HEK293T (cell line): ENCODE measurements at regions not wholly inside any gene's neighbourhood (a gene's known extent, or its start where the extent isn't known, plus 50 kb on each side); places are given as distances from the start of the nearest gene placed in this dataset.

Experiments
- FOXM1 ChIP-seq: fragments of 450-650 bp; IDR thresholded peaks from 2 replicates; pipeline ENCODE4 v1.6.1; 2017; ENCODE audit warnings: mild to moderate bottlenecking, borderline replicate concordance
- HDGF ChIP-seq: fragments of 450-650 bp; IDR thresholded peaks from 2 replicates; pipeline ENCODE4 v1.6.1; 2017; ENCODE audit warnings: antibody characterized with exemption, borderline replicate concordance
- SP1 ChIP-seq: fragments of 450-650 bp; IDR thresholded peaks from 2 replicates; pipeline ENCODE4 v1.6.1; 2017

GRCh38 chr14:86971292-86971691, 1021.7 kb downstream of the GALC start:
- no peak for TF ChIP-seq HDGF
- no peak for TF ChIP-seq SP1
- TF ChIP-seq FOXM1 = no peak
